Prostate gland (tissue), 2 donors: ENCODE measurements at regions not wholly inside any gene's neighbourhood (a gene's known extent, or its start where the extent isn't known, plus 50 kb on each side); places are given as distances from the start of the nearest gene placed in this dataset.

Source experiments
- DNase-seq: peaks from one replicate; pipeline ENCODE4 v3.0.0-alpha.2; 2019; ENCODE audit warnings: low spot score
- H3K27ac ChIP-seq, 2 donors: fragments of 200-600 bp; sonication (generic); 2 replicates each; pipeline ENCODE4 v1.5.1; 2017 to 2019
- H3K27me3 ChIP-seq: fragments of 200-600 bp; sonication (generic); replicated peaks from 2 replicates; pipeline ENCODE4 v1.5.1; 2019; ENCODE audit not compliant: insufficient read depth
- H3K36me3 ChIP-seq, 2 donors: fragments of 200-600 bp; sonication (generic); 1 replicate in 1 of 2; 2 replicates in 1 of 2; pipeline versions ENCODE4 v1.5.1 to v1.8.1; 2017 to 2019
- H3K4me1 ChIP-seq: fragments of 200-600 bp; sonication (generic); replicated peaks from 2 replicates; pipeline ENCODE4 v1.5.1; 2019
- H3K4me3 ChIP-seq, 2 donors: fragments of 200-600 bp; sonication (generic); 2 replicates each; pipeline ENCODE4 v1.5.1; 2017 to 2019
- H3K9me3 ChIP-seq: fragments of 200-600 bp; sonication (generic); 2 replicates; pipeline ENCODE4 v1.5.1; 2017
- CTCF ChIP-seq, 4 experiments: fragments of 200-600 bp in 2 of 4; fragments of 450-650 bp in 2 of 4; sonication (generic) in 2 of 4; IDR thresholded peaks; 1 replicate in 3 of 4; 2 replicates in 1 of 4; pipeline ENCODE4 v1.5.1; 2016 to 2019; ENCODE audit warnings: antibody characterized with exemption in 4 of 4, mild to moderate bottlenecking in 2 of 4, moderate library complexity in 2 of 4
- POLR2A ChIP-seq: fragments of 450-650 bp; IDR thresholded peaks from one replicate; pipeline ENCODE4 v1.6.1; 2016; ENCODE audit warnings: antibody characterized with exemption, mild to moderate bottlenecking
- POLR2AphosphoS5 ChIP-seq: sonication (generic); formaldehyde crosslinking; IDR thresholded peaks from one replicate; pipeline ENCODE4 v1.6.1; 2017; ENCODE audit warnings: antibody characterized with exemption
- WGBS: methylation state at CpG from one replicate; pipeline ENCODE4 v1.1.5; 2018; 5-methylcytosine and 5-hydroxymethylcytosine counted together
- intact Hi-C: fragments of 100-400 bp; cut with DNase I; formaldehyde crosslinking; loops from one replicate; pipeline ENCODE4 v1.14.2; 2022

DNA sequence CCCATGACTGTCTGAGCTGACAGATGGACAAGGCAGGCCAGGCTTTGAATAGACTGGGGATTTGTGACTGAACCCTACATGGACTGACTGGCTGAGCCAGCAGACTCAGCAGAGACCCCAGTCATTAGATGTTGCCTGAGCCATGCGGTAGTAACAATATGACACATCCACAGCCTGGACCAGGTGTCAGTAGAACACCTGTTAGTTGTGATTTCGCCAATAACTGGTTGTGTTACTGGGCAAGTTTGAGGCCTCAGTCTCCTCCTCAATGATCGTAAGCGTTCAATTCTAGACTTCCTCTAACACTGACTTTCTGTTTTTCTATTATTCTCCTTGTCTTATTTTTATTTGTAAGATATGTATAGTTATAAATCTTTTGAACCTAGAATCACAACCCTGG, 311.9 kb upstream of the MAP3K7 start:
- Histone ChIP-seq H3K27ac (no peak overlapping the region), H3K36me3 (no peaks in the 10 kb centered on the region), H3K4me1 (no peaks in the 10 kb centered on the region), H3K9me3 (no peaks in the 10 kb centered on the region), H3K27me3 (no peaks in the 10 kb centered on the region), H3K4me3 (no peak overlapping the region)
- 97% methylated on average over 4 of the region's 4 CpGs for WGBS
- no peak for DNase-seq
- intact Hi-C loops, result no loop called here
- no peak for TF ChIP-seq CTCF (IDR thresholded peaks at IDR 0.05)
- no peak for TF ChIP-seq POLR2A
- TF ChIP-seq POLR2AphosphoS5, result no peak

DNA sequence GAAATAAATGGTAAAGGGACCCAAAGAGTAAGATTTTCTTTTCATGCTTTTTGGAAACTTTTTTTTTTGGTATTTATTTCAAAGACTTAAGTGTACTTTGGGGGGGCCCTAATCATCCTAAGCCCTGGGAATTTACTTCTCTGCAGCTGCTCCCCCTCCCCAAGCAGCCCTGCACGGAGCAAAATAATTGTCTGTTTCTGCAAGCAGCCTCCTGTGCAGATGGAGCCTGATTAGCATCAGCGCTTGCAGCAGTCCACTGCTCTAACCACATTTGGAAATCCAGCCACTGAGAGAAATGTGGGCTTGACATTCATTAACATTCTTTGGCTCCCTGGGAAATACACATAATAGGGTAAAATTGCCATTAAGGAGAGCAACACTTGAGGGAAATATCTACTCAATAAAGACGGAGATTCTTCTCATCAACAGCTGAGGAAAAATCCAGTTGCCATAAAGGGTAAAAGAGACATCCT, 309.2 kb upstream of the MAP3K7 start:
- H3K27ac ChIP-seq, result no peak overlapping the region
- WGBS, result 78% methylated on average over 3 of the region's 3 CpGs
- TF ChIP-seq POLR2A (no peak), POLR2AphosphoS5 (no peak)
- H3K4me1 ChIP-seq, result no peaks in the 10 kb centered on the region
- no peak overlapping the region for H3K4me3 ChIP-seq
- H3K9me3 ChIP-seq, result no peaks in the 10 kb centered on the region
- intact Hi-C loops, result no loop called here
- no peak for DNase-seq
- no peaks in the 10 kb centered on the region for H3K27me3 ChIP-seq
- no peaks in the 10 kb centered on the region for H3K36me3 ChIP-seq

DNA sequence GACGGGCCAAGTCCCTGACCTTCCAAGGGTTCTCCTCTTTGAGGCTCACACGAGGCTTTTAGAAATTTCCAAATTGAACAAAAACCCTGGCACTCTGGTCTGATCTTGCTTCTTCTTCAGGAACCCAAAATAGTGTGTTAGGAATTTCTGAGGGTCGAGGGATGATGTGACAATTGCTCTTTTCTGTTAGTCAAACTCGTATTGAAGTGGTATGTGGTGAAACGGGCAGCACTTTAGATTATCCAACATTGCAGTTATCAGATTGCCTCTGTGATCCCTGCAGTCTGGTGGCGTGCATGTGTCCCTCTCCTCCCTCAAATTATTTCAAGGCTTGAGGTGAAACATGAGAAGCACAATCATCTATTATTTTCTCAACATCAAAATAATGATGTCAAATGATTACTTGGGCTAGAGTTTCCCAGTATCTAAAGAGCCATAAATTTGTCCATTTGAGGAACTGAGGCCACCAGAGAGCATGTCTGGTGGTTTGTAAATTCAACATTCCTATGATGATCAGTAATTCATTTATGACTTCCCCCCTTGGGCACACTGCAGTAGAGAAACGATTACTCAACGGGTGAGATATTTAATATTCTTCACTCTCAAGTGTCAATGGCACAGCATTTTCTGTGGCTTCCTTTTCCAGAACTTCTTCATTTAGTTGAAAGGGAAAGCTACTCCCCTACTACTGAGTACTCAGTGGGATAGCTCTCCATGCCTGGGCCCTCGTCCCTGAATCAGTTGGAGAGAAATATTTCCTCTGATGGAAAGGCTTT, 308.6 kb upstream of the MAP3K7 start:
- no peak overlapping the region for H3K27ac ChIP-seq
- H3K27me3 ChIP-seq, result no peaks in the 10 kb centered on the region
- no peak overlapping the region for H3K4me3 ChIP-seq
- intact Hi-C loops, result no loop called here
- WGBS, result 83% methylated on average over 9 of the region's 9 CpGs
- TF ChIP-seq POLR2AphosphoS5, result no peak
- TF ChIP-seq POLR2A, result no peak
- no peak for TF ChIP-seq CTCF (IDR thresholded peaks at IDR 0.05)
- no peaks in the 10 kb centered on the region for H3K36me3 ChIP-seq
- no peak for DNase-seq
- no peaks in the 10 kb centered on the region for H3K9me3 ChIP-seq
- H3K4me1 ChIP-seq, result no peaks in the 10 kb centered on the region

DNA sequence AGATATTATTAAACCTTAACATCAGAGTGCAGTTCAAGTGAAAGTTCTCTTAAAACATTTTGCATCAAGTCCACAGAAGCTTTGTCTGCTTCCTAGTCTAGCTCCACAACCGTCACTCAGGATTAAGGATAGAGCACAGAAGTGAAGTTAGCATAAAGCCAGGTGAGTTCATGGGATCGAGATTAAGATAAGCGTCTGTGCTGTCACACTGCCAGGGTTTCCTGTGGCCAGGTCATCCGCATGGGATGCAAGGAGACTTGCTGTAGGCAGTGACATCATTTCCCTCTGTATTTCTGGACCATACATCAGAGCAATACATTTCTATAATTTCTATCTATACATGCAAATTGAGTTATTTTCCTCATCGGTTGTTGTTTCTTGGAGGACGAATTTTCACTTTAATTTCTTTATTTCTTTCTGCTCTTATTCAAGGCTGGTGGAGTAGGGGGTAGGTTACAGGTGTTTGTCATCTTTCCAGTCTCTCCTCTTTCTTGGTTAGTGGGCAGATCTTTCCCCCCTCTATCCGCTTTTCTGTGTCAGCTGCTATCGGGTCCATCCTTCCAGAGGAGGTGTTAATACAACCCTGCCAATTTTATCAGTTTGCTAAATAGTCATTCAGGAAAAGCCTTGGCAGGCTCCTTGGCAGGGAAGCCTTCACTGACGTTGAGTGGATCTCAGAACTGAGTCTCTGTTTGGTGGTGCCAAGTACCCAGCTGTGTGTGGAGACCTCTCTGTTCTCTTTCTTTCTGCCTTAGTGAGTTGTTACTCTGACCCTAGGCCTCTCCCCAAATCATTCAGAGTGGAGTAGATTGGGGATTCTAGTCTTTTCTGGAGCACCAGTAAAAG, 307.6 kb upstream of the MAP3K7 start:
- DNase-seq, result no peak
- H3K27ac ChIP-seq, result no peak overlapping the region
- WGBS, result 77% methylated on average over 9 of the region's 9 CpGs
- no peak for TF ChIP-seq POLR2AphosphoS5
- TF ChIP-seq POLR2A, result no peak
- TF ChIP-seq CTCF (IDR thresholded peaks at IDR 0.05), result no peak
- H3K9me3 ChIP-seq, result no peaks in the 10 kb centered on the region
- intact Hi-C loops, result no loop called here
- H3K36me3 ChIP-seq, result no peaks in the 10 kb centered on the region
- H3K4me3 ChIP-seq, result no peak overlapping the region
- H3K4me1 ChIP-seq, result no peaks in the 10 kb centered on the region
- H3K27me3 ChIP-seq, result no peaks in the 10 kb centered on the region

DNA sequence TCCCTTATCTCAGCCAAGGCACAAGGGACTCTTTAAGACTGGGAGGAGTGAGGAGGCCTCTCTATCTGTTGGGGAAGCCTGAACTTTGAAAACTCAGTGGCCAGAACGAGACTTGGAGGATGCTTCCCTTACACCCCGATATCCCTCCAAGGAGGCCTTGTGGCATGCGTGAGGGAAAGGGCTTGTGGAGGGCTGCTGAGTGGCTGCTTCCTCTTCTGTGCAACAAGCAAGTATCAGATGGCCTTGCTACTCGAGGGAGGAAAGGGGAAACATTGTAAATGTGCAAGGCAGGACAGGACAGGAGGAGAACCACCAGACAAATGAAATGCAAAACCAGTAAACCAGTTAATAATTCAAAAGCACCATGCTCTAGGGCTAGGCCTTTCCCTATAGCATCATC, 306.5 kb upstream of the MAP3K7 start:
- Histone ChIP-seq H3K9me3 (no peaks in the 10 kb centered on the region), H3K36me3 (no peaks in the 10 kb centered on the region), H3K4me1 (no peaks in the 10 kb centered on the region), H3K4me3 (no peak overlapping the region), H3K27me3 (no peaks in the 10 kb centered on the region), H3K27ac (no peak overlapping the region)
- 79% methylated on average over 4 of the region's 4 CpGs for WGBS
- intact Hi-C loops, result no loop called here
- no peak for DNase-seq
- no peak for TF ChIP-seq CTCF (IDR thresholded peaks at IDR 0.05)
- no peak for TF ChIP-seq POLR2A
- TF ChIP-seq POLR2AphosphoS5, result no peak
